Fibroblast of pulmonary artery (primary cell): ENCODE measurements at regions not wholly inside any gene's neighbourhood (a gene's known extent, or its start where the extent isn't known, plus 50 kb on each side); places are given as distances from the start of the nearest gene placed in this dataset.

Source experiments
- DNase-seq: peaks from one replicate; pipeline ENCODE4 v3.0.0-alpha.2; 2010; ENCODE audit warnings: low read depth
- H3K4me3 ChIP-seq: replicated peaks from 2 replicates; pipeline ENCODE4 v1.5.1; 2011; ENCODE audit warnings: low read depth, mild to moderate bottlenecking, control low read depth, low read length, moderate library complexity
- CTCF ChIP-seq: IDR thresholded peaks from 2 replicates; pipeline ENCODE4 v1.5.1; 2011; ENCODE audit warnings: mild to moderate bottlenecking, control low read depth, low read length, inconsistent platforms; ENCODE audit errors: missing control alignments

GRCh38 chrX:10039821-10040793 lies 72.9 kb downstream of the CLDN34 start:
- TF ChIP-seq CTCF = no peak
- peak; percentile 36 for DNase-seq
- no peak overlapping the region for H3K4me3 ChIP-seq

GRCh38 chrX:10040961-10041360 lies 73.8 kb downstream of the CLDN34 start:
- H3K4me3 ChIP-seq = no peak overlapping the region
- DNase-seq = no peak
- no peak for TF ChIP-seq CTCF

DNA sequence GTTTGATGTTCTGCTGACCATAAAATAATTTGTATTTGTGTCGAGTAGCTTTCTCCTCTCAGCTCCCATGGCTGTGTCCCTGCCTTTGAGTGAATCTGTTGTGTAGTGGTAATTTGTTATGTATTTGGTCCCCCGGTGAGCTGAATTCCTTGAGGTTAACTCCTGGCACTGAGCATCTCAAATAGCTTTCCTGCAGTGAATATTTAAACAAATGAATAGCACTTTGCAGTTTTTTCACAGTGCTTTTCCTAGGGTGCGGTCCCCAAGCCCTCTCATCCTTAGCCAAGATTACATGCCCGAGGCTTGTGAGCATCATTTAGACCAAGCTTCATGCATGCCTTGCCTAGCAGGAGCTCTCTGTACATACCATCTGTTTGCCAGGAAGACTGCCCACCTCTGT lies 74.2 kb downstream of the CLDN34 start:
- H3K4me3 ChIP-seq = no peak overlapping the region
- DNase-seq = no peak
- no peak for TF ChIP-seq CTCF

GRCh38 chrX:10042055-10042454 lies 74.9 kb downstream of the CLDN34 start:
- no peak for TF ChIP-seq CTCF
- no peak overlapping the region for H3K4me3 ChIP-seq
- DNase-seq = no peak

GRCh38 chrX:10043386-10043785 lies 76.2 kb downstream of the CLDN34 start:
- TF ChIP-seq CTCF = no peak
- no peak for DNase-seq
- H3K4me3 ChIP-seq = no peak overlapping the region

GRCh38 chrX:10044021-10044420 lies 76.9 kb downstream of the CLDN34 start:
- DNase-seq = no peak
- no peak for TF ChIP-seq CTCF
- no peak overlapping the region for H3K4me3 ChIP-seq
